Neural progenitor cell (in vitro differentiated cells): ENCODE measurements at regions not wholly inside any gene's neighbourhood (a gene's known extent, or its start where the extent isn't known, plus 50 kb on each side); places are given as distances from the start of the nearest gene placed in this dataset.

ENCODE experiments used
- CTCF ChIP-seq: fragments of 200-600 bp; sonication (generic); IDR thresholded peaks from 2 replicates; pipeline ENCODE4 v1.5.1; 2017; ENCODE audit warnings: antibody characterized with exemption, mild to moderate bottlenecking
- EZH2 ChIP-seq: fragments of 200-600 bp; sonication (generic); IDR thresholded peaks from 2 replicates; pipeline ENCODE4 v1.6.1; 2017; ENCODE audit warnings: antibody characterized with exemption, mild to moderate bottlenecking, moderate library complexity

GRCh38 chr22:48754611-48755058 lies 1073.0 kb downstream of the BRD1 start:
- TF ChIP-seq EZH2 (no peak), CTCF (no peak)
